DMS53 (cell line): ENCODE measurements at regions not wholly inside any gene's neighbourhood (a gene's known extent, or its start where the extent isn't known, plus 50 kb on each side); places are given as distances from the start of the nearest gene placed in this dataset.
"Not testable (repeated sequence)": the region's sequence is repeated elsewhere in the genome, so short reads cannot be mapped to it uniquely, and the experiment has no call there.

Experiments
- DNase-seq: peaks from one replicate; lab custom pipeline; 2025; lab: John Stamatoyannopoulos, UW

DNA sequence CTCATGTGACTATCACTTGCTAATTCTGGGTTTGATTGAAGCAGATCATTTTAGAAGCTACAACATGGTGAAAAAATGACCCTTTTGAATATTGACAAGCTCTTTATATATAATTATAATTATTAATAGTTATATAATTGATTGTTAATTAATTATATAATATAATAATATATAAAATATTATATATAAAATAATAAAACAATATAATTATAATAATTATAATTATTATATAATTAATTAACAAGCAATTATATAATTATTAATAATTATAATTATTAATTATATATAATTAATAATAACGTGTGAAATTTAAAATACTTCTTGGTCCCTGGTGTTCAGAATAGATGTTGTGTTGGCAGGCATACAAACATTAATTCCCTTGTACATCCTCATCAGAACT lies 404.1 kb upstream of the CDH19 start:
- DNase-seq, result no peak

DNA sequence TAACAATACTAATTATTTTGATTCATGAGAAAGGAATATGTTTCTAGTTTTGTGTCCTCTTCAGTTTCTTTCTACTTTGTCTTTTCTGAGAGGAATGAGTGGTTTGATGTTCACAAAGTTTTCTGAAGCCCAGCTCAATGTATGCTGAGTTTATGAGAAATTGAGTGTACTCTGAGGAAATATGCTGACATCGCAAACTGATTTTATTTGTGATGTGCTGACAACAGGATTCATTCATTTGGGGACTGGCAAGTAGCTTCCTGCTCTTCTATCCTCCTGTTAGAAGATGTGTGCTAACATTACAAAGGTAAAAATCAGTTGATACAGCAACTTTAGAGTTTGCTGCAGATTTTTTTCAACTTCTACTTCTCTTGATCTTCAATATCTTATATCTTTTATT lies 403.2 kb upstream of the CDH19 start:
- no peak for DNase-seq

DNA sequence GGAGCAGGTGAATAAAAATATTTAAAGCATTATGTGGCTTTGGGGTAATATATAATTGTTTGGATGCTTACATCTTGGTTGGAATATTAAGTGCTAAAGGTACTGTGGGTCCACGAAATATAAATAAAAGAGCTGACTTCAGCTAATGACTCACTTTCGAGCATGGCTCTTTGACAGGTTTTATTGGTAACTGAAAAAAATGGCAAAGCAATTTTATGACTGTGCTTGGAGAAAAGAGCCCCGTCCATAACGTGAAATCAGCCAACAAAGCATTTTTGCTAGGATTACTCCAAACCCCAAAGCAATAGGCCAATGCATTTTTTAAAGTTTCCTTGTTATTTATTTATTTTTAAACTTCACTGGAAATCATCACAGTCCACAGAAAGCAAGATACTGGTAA lies 397.2 kb upstream of the CDH19 start:
- DNase-seq, result no peak

DNA sequence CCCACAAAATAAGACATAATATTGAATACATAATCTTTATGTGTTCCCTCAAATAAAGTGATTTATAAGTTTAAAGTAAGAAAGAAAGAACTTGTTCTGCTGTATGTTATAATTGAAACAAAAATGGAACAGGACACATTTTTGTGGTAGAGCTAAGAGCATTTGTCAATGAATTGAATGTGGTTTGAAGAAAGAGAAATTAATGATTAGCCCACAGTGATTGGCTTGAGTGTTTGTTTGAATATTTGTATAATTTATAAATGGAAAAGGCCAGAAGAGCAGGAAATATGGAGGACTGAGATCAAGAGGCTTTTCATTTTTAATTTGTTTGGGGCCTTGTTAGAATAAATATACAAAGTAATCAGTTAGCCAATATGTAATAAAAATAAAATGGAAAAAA lies 395.1 kb upstream of the CDH19 start:
- peak; percentile 77 for DNase-seq

DNA sequence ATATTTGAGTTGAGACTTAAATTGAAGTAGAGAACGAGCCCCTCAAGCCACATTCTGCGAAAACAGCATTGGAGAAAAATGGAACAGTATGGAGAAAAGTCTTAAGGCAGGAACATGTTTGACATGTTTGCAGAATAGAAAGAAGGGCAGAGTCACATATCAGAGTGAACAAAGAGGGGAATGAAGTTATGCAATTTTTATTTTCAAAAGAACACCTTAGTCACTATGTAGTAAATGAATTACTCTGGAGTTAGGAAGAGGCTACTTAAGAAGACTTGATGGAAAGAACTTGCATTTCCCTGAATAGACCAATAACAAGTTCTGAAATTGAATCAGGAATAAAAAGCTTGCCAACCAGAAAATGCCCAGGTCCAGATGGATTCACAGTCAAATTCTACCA lies 391.4 kb upstream of the CDH19 start:
- no peak for DNase-seq

DNA sequence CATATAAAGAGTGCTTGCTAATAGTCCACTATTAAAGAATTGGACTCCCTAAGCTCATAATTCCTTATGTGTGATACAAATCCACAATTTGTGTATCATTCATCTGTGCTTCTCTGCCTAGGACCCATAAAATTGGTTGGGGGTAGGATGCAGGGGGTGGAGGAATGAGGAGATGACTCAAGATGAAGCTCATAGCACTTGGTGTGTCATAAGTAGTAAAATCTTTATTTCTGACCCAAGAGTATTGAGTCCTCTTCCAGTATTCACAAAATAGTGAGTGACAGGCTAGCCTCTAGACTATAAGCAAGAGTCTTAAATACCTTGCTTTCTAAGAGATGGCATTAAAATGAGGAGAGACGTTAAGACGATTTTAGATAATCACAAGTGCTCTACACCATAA lies 390.9 kb upstream of the CDH19 start:
- no peak for DNase-seq

DNA sequence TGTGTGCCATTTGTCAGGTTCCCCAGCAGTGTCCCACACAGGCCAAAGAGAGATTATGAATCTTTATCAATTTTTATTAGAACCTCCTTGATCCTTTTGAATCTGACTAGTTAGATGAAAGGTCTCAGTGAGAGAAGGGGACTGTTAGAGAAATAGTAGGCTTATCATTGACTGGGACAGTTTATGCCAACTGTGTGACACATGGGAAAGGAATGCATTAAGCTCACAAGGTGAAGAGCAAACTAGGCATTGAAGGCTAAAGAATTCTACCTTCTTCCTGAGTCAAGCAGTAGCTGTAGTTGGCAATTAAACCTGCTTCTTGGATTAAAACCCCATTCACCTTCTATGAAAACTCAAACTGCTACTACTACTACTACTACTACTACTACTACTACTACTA lies 389.6 kb upstream of the CDH19 start:
- peak; percentile 80 for DNase-seq

DNA sequence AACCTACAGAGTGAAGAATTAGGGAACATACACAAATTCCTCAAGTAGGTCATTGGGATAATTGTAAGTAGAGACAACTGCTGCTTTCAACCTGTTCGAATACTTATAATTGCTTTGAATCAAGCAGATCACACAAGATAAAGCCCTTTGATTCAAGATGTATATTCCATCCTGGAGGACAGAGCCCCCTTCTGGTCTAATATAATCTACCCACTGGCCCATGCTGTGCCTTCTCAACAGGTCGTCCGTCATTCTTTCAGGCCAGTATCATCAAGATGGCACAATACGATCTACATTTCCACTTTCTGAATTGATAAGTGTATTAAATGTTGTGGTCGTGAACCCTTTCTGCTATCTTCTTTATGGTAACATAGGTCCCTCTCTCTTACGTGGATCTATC lies 387.0 kb upstream of the CDH19 start:
- peak; percentile 33 for DNase-seq

DNA sequence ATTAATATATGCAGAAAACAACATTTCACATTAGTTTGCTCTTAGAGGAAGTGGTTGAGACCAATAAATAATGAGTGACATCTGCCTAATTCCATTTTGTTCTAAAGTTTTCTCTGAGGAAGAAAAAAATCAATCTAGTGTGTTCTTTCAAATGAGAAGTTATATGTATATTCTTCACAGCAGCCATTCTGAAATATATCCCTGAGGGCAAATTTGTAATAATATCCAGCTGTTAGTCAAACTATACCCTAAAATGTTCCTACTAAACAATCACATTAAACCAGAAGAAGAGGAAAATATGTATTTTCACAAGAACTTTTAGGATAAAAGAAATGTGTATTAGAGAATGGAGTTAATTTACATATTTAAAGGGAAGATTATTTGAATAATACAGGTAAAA lies 375.1 kb upstream of the CDH19 start:
- DNase-seq, result no peak

DNA sequence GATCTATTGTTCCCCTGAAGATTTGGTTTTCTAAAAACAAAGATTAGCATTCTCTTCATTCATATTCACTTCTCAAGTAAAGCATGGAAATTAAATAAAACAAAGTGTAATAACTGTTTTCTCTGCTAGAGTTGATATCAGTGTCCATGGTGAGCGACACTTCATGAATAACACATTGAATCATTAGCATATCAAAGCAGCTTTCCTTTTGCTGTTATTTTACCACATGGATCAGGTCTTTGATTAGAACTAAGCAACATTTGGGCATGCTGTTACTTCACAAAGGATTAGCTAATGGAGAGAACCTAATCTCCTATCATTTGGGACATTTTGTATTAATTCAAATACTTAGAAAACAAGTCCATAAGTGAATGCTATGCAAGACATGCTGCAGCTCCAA lies 368.8 kb upstream of the CDH19 start:
- DNase-seq, result peak; percentile 19

DNA sequence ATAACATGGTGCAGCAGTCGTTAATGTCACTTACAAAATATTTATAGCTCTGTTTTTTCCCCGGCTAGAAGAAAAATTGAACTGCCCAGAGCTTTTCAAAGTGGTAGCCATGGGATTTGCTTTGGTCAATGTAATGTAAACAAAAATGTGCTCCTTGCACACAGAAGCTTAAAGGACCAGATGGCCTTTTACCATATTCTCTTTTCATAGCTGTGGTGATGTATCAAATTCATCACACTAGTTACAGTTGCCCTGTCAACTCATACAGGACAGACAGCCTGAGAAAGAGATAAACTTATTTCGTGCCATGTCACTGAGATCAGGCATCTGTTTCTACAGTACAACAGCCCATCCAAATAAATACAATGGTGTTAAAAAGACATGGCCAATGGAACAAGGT lies 368.1 kb upstream of the CDH19 start:
- DNase-seq, result peak; percentile 78

DNA sequence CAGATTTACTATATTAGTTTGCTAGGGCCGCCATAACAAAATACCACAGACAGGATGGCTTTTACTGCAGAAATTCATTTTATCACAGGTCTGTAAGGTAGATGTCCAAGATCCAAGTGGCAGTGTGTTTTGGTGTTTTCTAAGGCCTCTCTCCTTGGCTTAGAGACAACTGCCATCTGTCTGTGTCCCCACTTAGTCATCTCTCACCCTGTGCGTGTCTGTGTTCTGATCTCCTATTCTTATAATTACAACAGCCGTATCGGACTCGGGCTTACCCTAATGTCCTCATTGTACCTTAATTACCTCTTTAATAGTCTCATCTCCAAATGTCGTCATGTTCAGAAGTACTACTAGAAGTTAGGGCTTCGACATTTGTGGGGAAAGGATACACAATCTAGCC lies 362.3 kb upstream of the CDH19 start:
- DNase-seq, result no peak

DNA sequence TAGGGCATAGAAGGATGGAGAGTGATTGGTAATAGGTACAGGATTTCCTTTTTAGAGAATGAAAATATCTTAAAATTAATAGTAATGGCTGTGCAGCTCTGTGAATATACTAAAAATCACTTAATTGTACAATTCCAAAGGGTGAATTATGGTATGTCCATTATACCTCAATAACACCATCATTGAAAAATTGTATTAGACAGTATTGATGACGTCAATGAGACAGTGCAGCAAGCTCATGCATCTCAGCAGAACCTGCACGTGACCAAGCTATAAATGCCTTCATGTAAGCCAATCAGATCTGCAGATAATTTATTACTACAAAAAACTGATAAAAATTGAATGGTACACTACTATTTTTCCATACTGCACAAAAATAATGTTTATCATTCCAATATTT lies 354.4 kb upstream of the CDH19 start:
- DNase-seq, result no peak

DNA sequence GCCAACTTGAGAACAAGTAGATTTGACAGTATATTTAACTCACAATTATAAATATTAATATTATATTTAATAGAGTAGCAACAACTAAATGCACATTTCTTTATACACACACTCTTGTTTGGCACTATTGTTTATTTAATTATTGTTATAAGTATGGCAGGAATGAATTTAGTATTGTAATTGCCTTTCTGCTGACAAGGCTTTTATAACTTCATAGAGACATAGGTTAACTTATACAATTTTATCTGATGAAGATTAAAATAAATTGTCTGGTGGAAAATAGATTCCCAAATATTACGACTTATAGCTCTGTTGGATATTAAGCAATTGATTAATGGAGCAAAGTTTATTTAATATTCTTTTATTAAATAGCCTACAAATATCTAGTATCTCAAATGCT lies 347.9 kb upstream of the CDH19 start:
- DNase-seq, result no peak

DNA sequence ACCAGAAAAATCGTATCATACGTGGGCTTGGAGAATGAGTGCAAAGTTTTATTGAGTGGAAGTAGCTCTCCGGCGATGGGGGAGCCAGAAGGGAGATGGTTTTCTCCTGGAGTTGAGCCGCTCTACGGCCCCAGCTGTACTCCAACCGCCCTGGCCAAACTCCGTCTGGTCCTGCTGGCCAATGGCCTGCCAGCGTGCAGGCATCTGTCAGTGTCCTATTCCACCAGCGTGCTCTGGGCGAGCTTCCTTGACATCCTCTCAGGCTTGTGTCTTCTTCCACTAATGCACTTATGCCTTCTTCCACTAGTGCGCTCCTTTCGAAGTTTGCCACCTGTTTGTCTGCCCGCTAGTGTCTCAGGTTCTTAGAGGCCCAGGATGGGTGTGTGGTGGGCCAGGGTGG lies 345.5 kb upstream of the CDH19 start:
- no peak for DNase-seq

DNA sequence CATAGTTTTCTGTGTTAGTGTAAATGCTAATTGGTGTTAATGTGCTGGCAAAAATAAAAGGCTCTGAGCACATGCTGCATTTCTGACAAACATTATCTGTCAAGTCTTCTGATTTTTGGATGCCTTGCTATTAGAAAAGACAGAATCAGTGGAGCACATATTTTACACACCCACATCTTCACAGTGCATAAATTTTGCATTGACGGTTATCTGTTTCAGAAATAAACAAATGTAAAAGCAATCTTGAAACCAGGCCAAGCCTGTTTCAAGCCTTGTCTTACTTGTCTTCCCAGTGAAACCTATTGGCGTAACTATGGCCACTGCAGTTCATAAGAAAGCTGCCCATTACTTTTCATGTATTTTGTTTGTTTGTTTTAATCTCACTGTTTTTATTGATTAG lies 333.7 kb upstream of the CDH19 start:
- DNase-seq, result no peak

DNA sequence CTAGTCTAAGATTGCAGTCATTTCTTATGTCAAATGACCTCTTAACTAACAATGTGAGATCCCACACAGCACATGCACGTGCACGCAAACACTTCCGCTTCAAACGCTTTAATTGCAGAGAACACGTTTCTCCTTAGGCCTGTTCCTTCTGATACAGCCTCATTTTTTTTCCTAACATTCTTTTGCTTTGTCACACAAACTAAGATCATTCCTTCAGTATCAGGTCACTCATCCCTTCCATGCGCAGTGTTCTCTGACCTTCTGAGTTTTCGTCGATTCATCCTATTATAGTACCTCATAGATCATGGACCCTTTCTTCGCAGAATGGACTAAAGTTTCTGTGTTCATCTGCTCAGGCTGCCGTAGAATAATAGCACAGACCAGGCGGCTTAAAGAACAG lies 327.1 kb upstream of the CDH19 start:
- DNase-seq, result no peak

DNA sequence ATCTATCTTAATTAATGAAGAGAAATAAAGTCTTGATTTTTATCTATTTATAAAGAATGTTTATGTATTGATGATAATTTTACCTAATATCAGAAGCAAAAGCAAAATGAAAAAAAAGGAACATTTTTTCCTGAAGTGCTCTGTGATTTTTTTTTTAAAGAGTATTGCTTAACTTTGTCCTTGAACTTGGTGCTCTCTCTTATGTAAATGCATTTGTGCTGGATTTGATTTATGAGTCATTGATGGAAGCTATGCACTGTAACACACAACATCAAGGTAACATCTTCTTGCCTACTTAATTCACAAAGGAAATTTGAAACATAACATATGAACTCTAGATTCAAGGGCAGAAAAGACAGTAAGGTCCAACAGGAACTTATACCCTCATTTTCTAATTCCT lies 312.9 kb upstream of the CDH19 start:
- peak; percentile 56 for DNase-seq

DNA sequence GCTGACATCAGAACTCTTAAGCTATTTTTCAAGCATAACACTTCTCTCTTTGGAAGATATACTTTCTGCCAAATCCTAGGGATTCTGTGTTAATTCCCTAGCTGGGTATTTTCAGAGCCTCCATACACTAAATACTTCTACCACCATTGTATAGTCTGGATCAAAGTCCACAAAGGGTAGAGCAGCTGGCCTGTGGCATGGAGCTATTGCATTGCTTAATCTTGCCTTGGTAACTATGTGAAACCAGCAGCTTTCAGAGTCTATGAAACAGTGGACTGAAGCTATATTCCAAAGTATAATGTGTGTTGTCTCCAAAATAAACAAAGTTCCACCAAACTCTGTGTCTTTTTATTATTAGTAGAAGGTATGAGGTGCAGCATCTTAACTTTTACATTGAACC lies 296.9 kb upstream of the CDH19 start:
- peak; percentile 74 for DNase-seq

DNA sequence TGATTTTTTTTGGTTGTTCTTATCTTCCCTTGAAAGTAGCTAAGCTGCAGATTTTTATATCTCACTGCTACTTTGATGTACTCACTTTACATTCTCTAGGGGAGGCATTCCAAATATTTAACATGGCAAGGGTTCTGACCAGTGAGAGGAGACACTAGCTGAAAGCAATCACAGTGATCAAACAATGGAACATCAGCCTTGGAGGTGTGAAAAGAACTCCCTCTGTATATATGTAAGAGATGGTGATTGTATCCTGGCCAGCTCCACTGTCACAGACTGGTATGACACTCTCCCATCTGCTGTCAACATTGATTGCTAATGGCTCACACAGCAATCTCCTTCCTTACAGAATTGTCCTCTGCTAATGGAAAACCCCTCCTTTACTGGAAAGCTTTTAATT lies 291.7 kb upstream of the CDH19 start:
- peak; percentile 17 for DNase-seq

DNA sequence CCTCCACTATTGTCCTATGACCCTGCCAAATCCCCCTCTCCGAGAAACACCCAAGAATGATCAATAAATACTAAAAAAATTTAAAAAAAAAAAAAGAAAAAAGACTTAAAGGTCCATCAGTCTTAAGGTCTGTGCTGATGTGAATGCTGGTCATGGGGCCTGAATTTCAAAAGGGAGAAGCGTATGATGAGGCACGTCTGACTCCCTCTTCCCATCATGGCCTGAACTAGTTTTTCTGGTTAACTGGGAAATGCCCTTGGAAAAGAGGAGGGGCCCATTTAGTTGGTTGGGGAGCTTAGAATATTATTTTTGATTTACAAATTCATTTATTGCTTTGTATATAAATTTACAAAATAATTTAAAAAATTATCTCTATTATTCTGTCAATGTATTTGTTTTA lies 291.0 kb upstream of the CDH19 start:
- DNase-seq, result no peak

DNA sequence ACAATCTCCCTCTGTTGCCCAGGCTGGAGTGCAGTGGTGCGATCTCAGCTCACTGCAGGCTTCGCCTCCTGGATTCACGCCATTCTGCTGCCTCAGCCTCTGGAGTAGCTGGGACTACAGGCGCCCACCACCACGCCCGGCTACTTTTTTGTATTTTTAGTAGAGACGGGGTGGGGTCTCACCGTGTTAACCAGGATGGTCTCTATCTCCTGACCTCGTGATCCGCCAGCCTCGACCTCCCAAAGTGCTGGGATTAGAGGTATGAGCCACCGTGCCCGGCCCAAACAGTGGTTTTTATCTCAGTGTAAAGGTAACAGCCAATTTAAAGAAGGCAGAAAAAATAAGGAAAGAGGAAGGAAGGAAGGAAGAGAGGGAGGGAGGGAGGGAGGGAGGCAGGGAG lies 288.5 kb upstream of the CDH19 start:
- not testable (repeated sequence) for DNase-seq

DNA sequence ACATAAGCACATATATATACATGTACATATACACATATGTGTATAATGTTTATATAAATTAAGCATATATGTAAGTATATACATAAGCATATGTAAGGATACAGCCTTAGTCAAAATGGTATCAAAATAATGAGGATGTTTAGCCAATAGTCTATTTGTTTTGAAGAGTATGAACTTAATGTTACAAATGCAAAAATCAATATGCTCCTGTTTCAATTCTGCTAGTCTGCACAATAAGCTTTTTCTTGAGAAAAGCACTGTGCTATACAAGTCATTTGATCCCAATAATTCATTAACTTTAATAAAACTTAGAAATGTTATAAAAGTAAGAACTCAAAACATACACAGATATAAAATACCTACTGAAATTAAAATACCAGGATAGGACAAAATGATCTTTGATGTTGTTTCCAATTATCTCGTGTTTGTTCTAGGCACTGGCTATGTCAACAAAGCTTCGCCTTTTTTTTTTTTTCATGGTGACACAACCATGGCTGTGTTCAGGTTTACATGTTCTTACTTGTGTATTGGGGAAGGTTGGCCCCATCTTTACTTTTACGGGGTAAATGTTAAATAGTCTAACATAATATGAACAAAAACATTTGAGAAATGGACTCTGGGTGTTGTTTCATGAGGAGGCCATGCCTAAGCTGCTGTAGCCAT lies 271.1 kb upstream of the CDH19 start:
- DNase-seq, result peak; percentile 80

DNA sequence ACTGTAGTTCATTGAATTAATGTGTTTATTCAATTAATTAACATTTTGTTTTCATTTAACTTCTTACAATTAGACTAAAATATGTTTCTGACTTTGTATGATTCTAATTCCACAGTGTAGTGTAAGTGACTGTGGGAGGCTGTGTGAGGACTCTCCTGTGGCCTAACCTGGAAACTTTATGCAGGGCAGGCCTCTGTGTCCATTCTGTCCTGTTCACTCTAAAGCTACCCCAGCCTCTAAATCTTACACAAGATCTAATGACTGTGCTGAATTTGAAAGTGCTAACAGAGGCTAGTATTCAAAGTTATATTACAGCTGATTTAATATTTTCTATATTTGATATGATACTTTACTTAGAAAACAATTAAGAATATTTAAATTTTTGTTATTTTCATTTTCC lies 270.5 kb upstream of the CDH19 start:
- DNase-seq, result no peak

DNA sequence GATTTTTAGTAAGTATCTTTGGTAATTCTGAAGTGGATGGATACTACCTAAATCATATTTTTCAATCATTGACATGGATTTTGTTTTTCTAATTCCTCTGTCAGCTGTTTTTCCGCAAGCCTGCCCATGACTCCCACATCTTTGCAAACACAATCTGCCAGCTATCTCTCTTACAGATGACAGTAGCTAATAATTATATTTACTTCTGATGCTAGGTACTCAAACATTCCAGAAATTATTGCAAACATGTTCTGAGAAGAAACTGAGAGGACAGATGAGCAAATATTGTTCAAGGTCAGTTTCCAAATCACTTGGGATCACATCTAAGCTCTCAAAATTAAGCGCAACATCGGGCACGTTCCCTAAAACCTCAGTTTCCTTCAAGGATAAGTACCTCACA lies 270.0 kb upstream of the CDH19 start:
- no peak for DNase-seq
